HCT116 (cell line): ENCODE measurements at regions not wholly inside any gene's neighbourhood (a gene's known extent, or its start where the extent isn't known, plus 50 kb on each side); places are given as distances from the start of the nearest gene placed in this dataset.

Experiments used
- ATAC-seq: fragments of 200-7000 bp; cut with Tn5 transposase; 2 replicates; pipeline ENCODE4 v1.9.1; 2020; ENCODE audit warnings: mild to moderate bottlenecking, moderate library complexity
- BruUV-seq: library from RNA; stranded (reverse); fragments of 400-500 nt; replicated peaks from 2 replicates; lab custom pipeline; 2021; lab: Mats Ljungman, UMichigan
- CTCF ChIA-PET: fragments of 300-600 bp; sonication (Branson Sonifier 250); formaldehyde crosslinking; loops from one replicate; lab custom pipeline; 2021; ENCODE audit warnings: antibody characterized with exemption; lab: Charles Lee
- POLR2A ChIA-PET: fragments of 300-600, 350-600 bp; sonication (Branson Sonifier 250); formaldehyde crosslinking; loops from one replicate; lab custom pipeline; 2021; ENCODE audit warnings: antibody characterized with exemption; lab: Charles Lee
- RAD21 ChIA-PET, 2 experiments: fragments of 300-600 bp; sonication (Branson Sonifier 250); formaldehyde crosslinking; loops; one replicate each; lab custom pipeline; 2023; ENCODE audit warnings: low total read pairs in 2 of 2; ENCODE audit not compliant: uncharacterized antibody in 2 of 2, unreplicated experiment in 2 of 2, low non-redundant PET in 1 of 2; lab: Charles Lee
- DNase-seq: peaks from one replicate; pipeline ENCODE4 v3.0.0-alpha.2; 2010; ENCODE audit warnings: low read depth, low spot score
- H2AFZ ChIP-seq: fragments of 200-600 bp; shearing (Covaris generic), sonication (generic); 2 replicates; pipeline ENCODE4 v1.6.1; 2017; ENCODE audit warnings: low read depth, mixed run types, mixed read lengths, antibody characterized with exemption, low read length; ENCODE audit not compliant: poor library complexity, severe bottlenecking
- H3K27ac ChIP-seq: 2 replicates; pipeline ENCODE4 v1.5.1; 2012; ENCODE audit warnings: low read depth, low read length
- H3K27me3 ChIP-seq: fragments of 200-600 bp; sonication (generic); 2 replicates; pipeline ENCODE4 v1.6.1; 2016; ENCODE audit warnings: mixed run types, low read length, mixed read lengths; ENCODE audit not compliant: insufficient read depth
- H3K36me3 ChIP-seq, 2 experiments: fragments of 200-500 bp in 1 of 2; fragments of 200-600 bp in 1 of 2; sonication (Bioruptor generic) in 1 of 2; sonication (generic) in 1 of 2; 2 replicates each; pipeline versions ENCODE4 v1.5.1 to v1.6.1; 2014 to 2016; ENCODE audit warnings: low read length in 2 of 2, inconsistent platforms in 1 of 2, mixed read lengths in 1 of 2, mixed run types in 1 of 2; ENCODE audit not compliant: insufficient read depth in 2 of 2, control insufficient read depth in 1 of 2
- H3K4me1 ChIP-seq, 2 experiments: fragments of 200-600 bp in 1 of 2; sonication (generic) in 1 of 2; 2 replicates each; pipeline versions ENCODE4 v1.5.1 to v1.6.1; 2012 to 2017; ENCODE audit warnings: low read length in 2 of 2, inconsistent platforms in 1 of 2, mild to moderate bottlenecking in 1 of 2, mixed read lengths in 1 of 2, mixed run types in 1 of 2, moderate library complexity in 1 of 2; ENCODE audit not compliant: insufficient read depth in 2 of 2, control insufficient read depth in 1 of 2
- H3K4me2 ChIP-seq: fragments of 200-600 bp; sonication (generic); 2 replicates; pipeline ENCODE4 v1.6.1; 2017; ENCODE audit warnings: mixed run types, low read length, mixed read lengths
- H3K4me3 ChIP-seq, 2 experiments: fragments of 200-600 bp in 1 of 2; sonication (generic) in 1 of 2; replicated peaks in 1 of 2; 2 replicates each; pipeline ENCODE4 v1.5.1; 2011 to 2016; ENCODE audit warnings: low read length in 2 of 2, control low read depth in 1 of 2, low read depth in 1 of 2, mild to moderate bottlenecking in 1 of 2, mixed read lengths in 1 of 2, mixed run types in 1 of 2
- H3K79me2 ChIP-seq: fragments of 200-600 bp; sonication (generic); 2 replicates; pipeline ENCODE4 v1.6.1; 2017; ENCODE audit warnings: mild to moderate bottlenecking, mixed run types, low read length, moderate library complexity, mixed read lengths; ENCODE audit not compliant: insufficient read depth
- H3K9ac ChIP-seq: fragments of 200-600 bp; sonication (generic); 2 replicates; pipeline ENCODE4 v1.6.1; 2016; ENCODE audit warnings: low read length, mixed read lengths
- H3K9me2 ChIP-seq: fragments of 200-600 bp; sonication (generic), shearing (Covaris generic); 2 replicates; pipeline ENCODE4 v1.6.1; 2017; ENCODE audit warnings: mixed run types, mild to moderate bottlenecking, moderate library complexity; ENCODE audit not compliant: insufficient read depth
- H3K9me3 ChIP-seq, 2 experiments: fragments of 200-500 bp in 1 of 2; fragments of 200-600 bp in 1 of 2; sonication (Bioruptor generic) in 1 of 2; sonication (generic) in 1 of 2; 2 replicates each; pipeline ENCODE4 v1.6.1; 2014 to 2017; ENCODE audit warnings: low read length in 2 of 2, mixed read lengths in 2 of 2, inconsistent platforms in 1 of 2, low read depth in 1 of 2, mild to moderate bottlenecking in 1 of 2, mixed run types in 1 of 2, moderate library complexity in 1 of 2; ENCODE audit not compliant: control insufficient read depth in 1 of 2, insufficient read depth in 1 of 2
- H4K20me1 ChIP-seq: fragments of 200-600 bp; sonication (generic), shearing (Covaris generic); 2 replicates; pipeline ENCODE4 v1.6.1; 2017; ENCODE audit warnings: mixed run types, mild to moderate bottlenecking, moderate library complexity; ENCODE audit not compliant: insufficient read depth
- ATF3 ChIP-seq: IDR thresholded peaks from 2 replicates; pipeline ENCODE4 v1.6.1; 2012
- ELF1 ChIP-seq: IDR thresholded peaks from 2 replicates; pipeline ENCODE4 v1.6.1; 2012; ENCODE audit warnings: low read depth, borderline replicate concordance
- FOSL1 ChIP-seq: IDR thresholded peaks from 2 replicates; pipeline ENCODE4 v1.6.1; 2012; ENCODE audit warnings: low read depth
- JUND ChIP-seq: IDR thresholded peaks from 2 replicates; pipeline ENCODE4 v1.6.1; 2012
- POLR2A ChIP-seq: IDR thresholded peaks from 2 replicates; pipeline ENCODE4 v1.7.0; 2011; ENCODE audit warnings: borderline replicate concordance; ENCODE audit not compliant: insufficient read depth, insufficient read length; ENCODE audit errors: extremely low read depth
- SRF ChIP-seq: IDR thresholded peaks from 2 replicates; pipeline ENCODE4 v1.6.1; 2012; ENCODE audit warnings: low read depth
- ZBTB33 ChIP-seq: IDR thresholded peaks from 2 replicates; pipeline ENCODE4 v1.6.1; 2011; ENCODE audit warnings: mild to moderate bottlenecking, low read length, moderate library complexity; ENCODE audit not compliant: insufficient replicate concordance; ENCODE audit errors: extremely low read depth
- intact Hi-C: fragments of 100-400 bp; cut with micrococcal nuclease; formaldehyde crosslinking; loops from 2 replicates; pipeline ENCODE4 v1.10.0; 2022

GRCh38 chr7:156143158-156143557 lies 330.9 kb upstream of the SHH start:
- CTCF ChIA-PET = no interaction called here
- H3K9ac ChIP-seq = no peak overlapping the region
- H3K27ac ChIP-seq = no peak overlapping the region
- POLR2A ChIA-PET = no interaction called here
- no peaks in the 10 kb centered on the region for H3K27me3 ChIP-seq
- DNase-seq (no peak), ATAC-seq (no peak)
- no peak for TF ChIP-seq ATF3
- no peak for TF ChIP-seq SRF
- TF ChIP-seq FOSL1 = no peak
- no peaks in the 10 kb centered on the region for H3K9me2 ChIP-seq
- intact Hi-C loops = no loop called here
- H3K9me3 ChIP-seq = no peaks in the 10 kb centered on the region
- H3K36me3 ChIP-seq = no peaks in the 10 kb centered on the region
- no peaks in the 10 kb centered on the region for H3K79me2 ChIP-seq
- H4K20me1 ChIP-seq = no peaks in the 10 kb centered on the region
- no peak overlapping the region for H3K4me3 ChIP-seq
- H2AFZ ChIP-seq = no peak overlapping the region
- peaks cover 0 to 7% of the 10 kb centered on the region in 2 experiments; a peak in 2 of 4 replicates for H3K4me1 ChIP-seq
- BruUV-seq = no TSS peak
- RAD21 ChIA-PET = no interaction called here
- H3K4me2 ChIP-seq = no peak overlapping the region

GRCh38 chr7:156141941-156142340 lies 329.7 kb upstream of the SHH start:
- CTCF ChIA-PET = no interaction called here
- intact Hi-C loops = no loop called here
- no peak overlapping the region for H3K27ac ChIP-seq
- POLR2A ChIA-PET = no interaction called here
- no peaks in the 10 kb centered on the region for H3K36me3 ChIP-seq
- RAD21 ChIA-PET = no interaction called here
- DNase-seq (no peak), ATAC-seq (no peak)
- no peak overlapping the region for H3K4me3 ChIP-seq
- H3K27me3 ChIP-seq = no peaks in the 10 kb centered on the region
- H3K9me2 ChIP-seq = no peaks in the 10 kb centered on the region
- TF ChIP-seq ELF1 = no peak
- no peak for TF ChIP-seq FOSL1
- no peak for TF ChIP-seq ZBTB33
- no peak for TF ChIP-seq SRF
- TF ChIP-seq JUND = no peak
- TF ChIP-seq POLR2A = no peak
- no peak overlapping the region for H3K9ac ChIP-seq
- no peak overlapping the region for H3K4me2 ChIP-seq
- no peak overlapping the region for H2AFZ ChIP-seq
- no TSS peak for BruUV-seq
- no peaks in the 10 kb centered on the region for H4K20me1 ChIP-seq
- H3K9me3 ChIP-seq = no peaks in the 10 kb centered on the region
- H3K4me1 ChIP-seq = peaks cover 0 to 1% of the 10 kb centered on the region in 2 experiments; a peak in 1 of 4 replicates
- H3K79me2 ChIP-seq = no peaks in the 10 kb centered on the region
